GM12878 (cell line): ENCODE measurements at regions not wholly inside any gene's neighbourhood (a gene's known extent, or its start where the extent isn't known, plus 50 kb on each side); places are given as distances from the start of the nearest gene placed in this dataset.

ENCODE experiments used
- ATAC-seq: fragments of 200-7000 bp; cut with Tn5 transposase; 3 replicates; pipeline ENCODE4 v1.9.1; 2020; ENCODE audit warnings: mild to moderate bottlenecking, moderate library complexity
- BruUV-seq: library from RNA; stranded (reverse); fragments of 400-500 nt; replicated peaks from 2 replicates; lab custom pipeline; 2021; lab: Mats Ljungman, UMichigan
- CTCF ChIA-PET: fragments of 300-600 bp; sonication (Branson Sonifier 250); formaldehyde crosslinking; extraction: SDS; loops from one replicate; lab custom pipeline; 2021; ENCODE audit warnings: inconsistent platforms; lab: Yijun Ruan, JAX
- POLR2A ChIA-PET: fragments of 350-600 bp; formaldehyde crosslinking; extraction: SDS; loops from one replicate; lab custom pipeline; 2021; ENCODE audit warnings: inconsistent platforms; lab: Charles Lee
- RAD21 ChIA-PET: fragments of 300-600 bp; sonication (Branson Sonifier 250); formaldehyde crosslinking; loops from one replicate; lab custom pipeline; 2023; ENCODE audit warnings: antibody characterized with exemption; ENCODE audit not compliant: unreplicated experiment; lab: Charles Lee
- SMC1A ChIA-PET: fragments of 300-600 bp; sonication (Branson Sonifier 250); formaldehyde crosslinking; loops from one replicate; lab custom pipeline; 2023; ENCODE audit not compliant: unreplicated experiment, uncharacterized antibody; lab: Charles Lee
- DNase-seq: peaks from one replicate; pipeline ENCODE4 v3.0.0-alpha.2; 2011; ENCODE audit warnings: low read depth, low spot score
- FAIRE-seq: peaks from 3 replicates; lab custom pipeline; 2011; peaks lifted over from hg19 to GRCh38; lab: Jason Lieb, UNC
- H2AFZ ChIP-seq: 2 replicates; pipeline ENCODE4 v1.6.0; 2011; ENCODE audit warnings: low read depth, low read length, control low read depth; ENCODE audit not compliant: control insufficient read depth
- H3K27ac ChIP-seq: 2 replicates; pipeline ENCODE4 v1.5.1; 2011; ENCODE audit warnings: control low read depth; ENCODE audit not compliant: control insufficient read depth, insufficient read depth
- H3K27me3 ChIP-seq, 2 experiments: replicated peaks in 1 of 2; 2 replicates each; pipeline versions ENCODE4 v1.6.0 to v1.6.1; 2011; ENCODE audit warnings: low read length in 1 of 2; ENCODE audit not compliant: control insufficient read depth in 2 of 2, insufficient read depth in 2 of 2
- H3K36me3 ChIP-seq, 2 experiments: 2 replicates each; pipeline ENCODE4 v1.5.1; 2011; ENCODE audit warnings: low read length in 1 of 2; ENCODE audit not compliant: control insufficient read depth in 2 of 2, insufficient read depth in 2 of 2
- H3K4me1 ChIP-seq: 2 replicates; pipeline ENCODE4 v1.6.1; 2011; ENCODE audit warnings: mild to moderate bottlenecking, low read length, moderate library complexity, mixed read lengths; ENCODE audit not compliant: control insufficient read depth, insufficient read depth
- H3K4me2 ChIP-seq: 2 replicates; pipeline ENCODE4 v1.6.0; 2011; ENCODE audit warnings: control low read depth; ENCODE audit not compliant: control insufficient read depth, insufficient read depth
- H3K4me3 ChIP-seq: fragments of 200-600 bp; sonication (generic); 2 replicates; pipeline ENCODE4 v1.5.1; 2016
- H3K79me2 ChIP-seq: 2 replicates; pipeline ENCODE4 v1.6.0; 2011; ENCODE audit warnings: low read length; ENCODE audit not compliant: control insufficient read depth, insufficient read depth
- H3K9ac ChIP-seq: 2 replicates; pipeline ENCODE4 v1.8.0; 2011; ENCODE audit warnings: low read length, control low read depth, mixed read lengths; ENCODE audit not compliant: control insufficient read depth, insufficient read depth
- H3K9me3 ChIP-seq: replicated peaks from 3 replicates; pipeline ENCODE4 v1.5.1; 2011; ENCODE audit warnings: mild to moderate bottlenecking, low read length; ENCODE audit not compliant: control insufficient read depth, insufficient read depth
- H4K20me1 ChIP-seq: 2 replicates; pipeline ENCODE4 v1.6.0; 2011; ENCODE audit not compliant: control insufficient read depth, insufficient read depth
- KAT2A ChIP-seq: conservative IDR thresholded peaks from 2 replicates; pipeline ENCODE4 v1.6.1; 2011; ENCODE audit warnings: low read depth, low read length; ENCODE audit not compliant: control insufficient read depth
- NFYB ChIP-seq: IDR thresholded peaks from 2 replicates; pipeline ENCODE4 v1.6.1; 2011; ENCODE audit warnings: low read depth, mild to moderate bottlenecking, low read length, improper control_type of control experiment, moderate library complexity; ENCODE audit not compliant: insufficient read depth
- PAX5 ChIP-seq: IDR thresholded peaks from 2 replicates; pipeline ENCODE4 v1.6.1; 2011; ENCODE audit warnings: low read depth, low read length, borderline replicate concordance
- RB1 ChIP-seq: fragments of 450-650 bp; formaldehyde crosslinking; IDR thresholded peaks from 2 replicates; pipeline ENCODE4 v1.6.1; 2017; ENCODE audit warnings: mild to moderate bottlenecking, borderline replicate concordance
- WGBS: methylation state at CpG from one replicate; pipeline ENCODE4 v1.1.6; 2016; ENCODE audit warnings: low lambda C conversion rate; ENCODE audit not compliant: insufficient replicate concordance, insufficient coverage; ENCODE audit errors: missing lambda C conversion rate; 5-methylcytosine and 5-hydroxymethylcytosine counted together
- in situ Hi-C: fragments of 300-500 bp; cut with MboI; formaldehyde crosslinking; loops from 9 replicates; pipeline ENCODE4 v1.14.3; 2018; ENCODE audit warnings: mixed read lengths
- intact Hi-C: fragments of 100-400 bp; cut with micrococcal nuclease; formaldehyde crosslinking; loops from one replicate; pipeline ENCODE4 v1.14.2; 2022; ENCODE audit not compliant: unreplicated experiment
- TF ChIP-seq, protein P1 (sequence below): IDR thresholded peaks from 2 replicates; pipeline ENCODE4 v1.6.1; 2012; ENCODE audit warnings: mild to moderate bottlenecking, low read depth, low read length
- TF ChIP-seq, protein P2 (sequence below): IDR thresholded peaks from 2 replicates; pipeline ENCODE4 v1.6.1; 2012; ENCODE audit warnings: low read depth, low read length, improper control_type of control experiment
- TF ChIP-seq, protein P3 (sequence below): fragments of 150-350 bp; IDR thresholded peaks from 2 replicates; pipeline ENCODE4 v1.6.1; 2016; ENCODE audit warnings: low read depth, low read length
- TF ChIP-seq, protein P4 (sequence below): fragments of 450-650 bp; IDR thresholded peaks from 2 replicates; pipeline ENCODE4 v1.6.1; 2018; ENCODE audit warnings: borderline replicate concordance, mild to moderate bottlenecking; ENCODE audit not compliant: partially characterized antibody

DNA sequence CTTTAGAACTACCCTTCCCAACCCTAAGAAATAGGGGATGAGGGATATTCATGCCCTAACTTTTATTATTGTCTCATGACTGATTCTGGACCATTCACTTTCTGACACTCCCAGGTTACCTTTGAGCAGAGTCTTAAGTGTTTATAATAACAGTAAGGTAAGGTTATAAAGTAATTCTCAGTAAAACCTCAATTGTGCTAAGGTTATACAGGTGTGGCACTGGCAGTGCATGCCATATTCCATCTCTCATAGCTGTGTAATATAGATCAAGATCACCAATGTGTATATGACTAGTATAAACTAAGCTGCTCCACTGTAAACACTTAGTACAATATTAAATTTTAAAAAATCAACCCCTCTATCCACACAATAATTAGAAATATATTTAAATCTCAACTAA is 89.1 kb downstream of the KCNJ2 start (continued):
- TF ChIP-seq, protein P1, sequence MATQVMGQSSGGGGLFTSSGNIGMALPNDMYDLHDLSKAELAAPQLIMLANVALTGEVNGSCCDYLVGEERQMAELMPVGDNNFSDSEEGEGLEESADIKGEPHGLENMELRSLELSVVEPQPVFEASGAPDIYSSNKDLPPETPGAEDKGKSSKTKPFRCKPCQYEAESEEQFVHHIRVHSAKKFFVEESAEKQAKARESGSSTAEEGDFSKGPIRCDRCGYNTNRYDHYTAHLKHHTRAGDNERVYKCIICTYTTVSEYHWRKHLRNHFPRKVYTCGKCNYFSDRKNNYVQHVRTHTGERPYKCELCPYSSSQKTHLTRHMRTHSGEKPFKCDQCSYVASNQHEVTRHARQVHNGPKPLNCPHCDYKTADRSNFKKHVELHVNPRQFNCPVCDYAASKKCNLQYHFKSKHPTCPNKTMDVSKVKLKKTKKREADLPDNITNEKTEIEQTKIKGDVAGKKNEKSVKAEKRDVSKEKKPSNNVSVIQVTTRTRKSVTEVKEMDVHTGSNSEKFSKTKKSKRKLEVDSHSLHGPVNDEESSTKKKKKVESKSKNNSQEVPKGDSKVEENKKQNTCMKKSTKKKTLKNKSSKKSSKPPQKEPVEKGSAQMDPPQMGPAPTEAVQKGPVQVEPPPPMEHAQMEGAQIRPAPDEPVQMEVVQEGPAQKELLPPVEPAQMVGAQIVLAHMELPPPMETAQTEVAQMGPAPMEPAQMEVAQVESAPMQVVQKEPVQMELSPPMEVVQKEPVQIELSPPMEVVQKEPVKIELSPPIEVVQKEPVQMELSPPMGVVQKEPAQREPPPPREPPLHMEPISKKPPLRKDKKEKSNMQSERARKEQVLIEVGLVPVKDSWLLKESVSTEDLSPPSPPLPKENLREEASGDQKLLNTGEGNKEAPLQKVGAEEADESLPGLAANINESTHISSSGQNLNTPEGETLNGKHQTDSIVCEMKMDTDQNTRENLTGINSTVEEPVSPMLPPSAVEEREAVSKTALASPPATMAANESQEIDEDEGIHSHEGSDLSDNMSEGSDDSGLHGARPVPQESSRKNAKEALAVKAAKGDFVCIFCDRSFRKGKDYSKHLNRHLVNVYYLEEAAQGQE: no peak
- TF ChIP-seq, protein P2, sequence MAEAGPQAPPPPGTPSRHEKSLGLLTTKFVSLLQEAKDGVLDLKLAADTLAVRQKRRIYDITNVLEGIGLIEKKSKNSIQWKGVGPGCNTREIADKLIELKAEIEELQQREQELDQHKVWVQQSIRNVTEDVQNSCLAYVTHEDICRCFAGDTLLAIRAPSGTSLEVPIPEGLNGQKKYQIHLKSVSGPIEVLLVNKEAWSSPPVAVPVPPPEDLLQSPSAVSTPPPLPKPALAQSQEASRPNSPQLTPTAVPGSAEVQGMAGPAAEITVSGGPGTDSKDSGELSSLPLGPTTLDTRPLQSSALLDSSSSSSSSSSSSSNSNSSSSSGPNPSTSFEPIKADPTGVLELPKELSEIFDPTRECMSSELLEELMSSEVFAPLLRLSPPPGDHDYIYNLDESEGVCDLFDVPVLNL: no peak
- no peak for TF ChIP-seq KAT2A
- TF ChIP-seq PAX5: no peak
- TF ChIP-seq RB1: no peak
- no peak for TF ChIP-seq NFYB

DNA sequence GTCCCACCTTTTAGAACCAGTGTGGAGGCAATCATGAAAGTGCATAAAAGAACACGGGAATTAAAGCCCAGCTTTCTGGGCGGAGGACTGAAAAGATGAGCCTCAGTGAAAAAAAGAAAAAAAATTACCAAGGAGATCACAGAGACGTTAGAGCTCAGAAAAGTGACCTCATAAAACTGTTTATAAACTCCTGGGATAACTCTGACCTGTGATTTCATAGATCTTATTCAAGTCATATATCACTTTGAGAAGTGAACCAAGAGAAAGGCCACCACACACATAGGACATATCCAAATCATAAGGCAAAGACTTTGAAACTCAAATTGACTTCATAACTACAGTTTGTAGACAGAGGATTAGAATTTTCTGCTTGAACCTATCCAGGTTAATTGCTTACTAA is 90.1 kb downstream of the KCNJ2 start:
- in situ Hi-C loops (no loop called here), intact Hi-C loops (no loop called here)
- no peaks in the 10 kb centered on the region for H3K27me3 ChIP-seq
- ChIA-PET CTCF (no interaction called here), RAD21 (no interaction called here), POLR2A (interaction anchor here (0.6 kb wide), 1 partner anchor 81 kb away, joined by 7 read pairs; no protein-coding TSS in a partner anchor), SMC1A (interaction anchor here (3.2 kb wide), 1 partner anchor 19 kb away, joined by 8 read pairs; no protein-coding TSS in a partner anchor)
- no peaks in the 10 kb centered on the region for H4K20me1 ChIP-seq
- no peaks in the 10 kb centered on the region for H3K36me3 ChIP-seq
- ATAC-seq: no peak
- no peak overlapping the region for H3K27ac ChIP-seq
- FAIRE-seq: no peak
- H2AFZ ChIP-seq: no peak overlapping the region
- no peaks in the 10 kb centered on the region for H3K4me1 ChIP-seq
- DNase-seq: no peak
- no peak overlapping the region for H3K4me2 ChIP-seq
- H3K9me3 ChIP-seq: no peaks in the 10 kb centered on the region
- H3K4me3 ChIP-seq: no peak overlapping the region
- WGBS: 0% methylated on average over 3 of the region's 3 CpGs
- BruUV-seq: no TSS peak
- no peak overlapping the region for H3K9ac ChIP-seq
- H3K79me2 ChIP-seq: no peaks in the 10 kb centered on the region
- TF ChIP-seq, protein P3, sequence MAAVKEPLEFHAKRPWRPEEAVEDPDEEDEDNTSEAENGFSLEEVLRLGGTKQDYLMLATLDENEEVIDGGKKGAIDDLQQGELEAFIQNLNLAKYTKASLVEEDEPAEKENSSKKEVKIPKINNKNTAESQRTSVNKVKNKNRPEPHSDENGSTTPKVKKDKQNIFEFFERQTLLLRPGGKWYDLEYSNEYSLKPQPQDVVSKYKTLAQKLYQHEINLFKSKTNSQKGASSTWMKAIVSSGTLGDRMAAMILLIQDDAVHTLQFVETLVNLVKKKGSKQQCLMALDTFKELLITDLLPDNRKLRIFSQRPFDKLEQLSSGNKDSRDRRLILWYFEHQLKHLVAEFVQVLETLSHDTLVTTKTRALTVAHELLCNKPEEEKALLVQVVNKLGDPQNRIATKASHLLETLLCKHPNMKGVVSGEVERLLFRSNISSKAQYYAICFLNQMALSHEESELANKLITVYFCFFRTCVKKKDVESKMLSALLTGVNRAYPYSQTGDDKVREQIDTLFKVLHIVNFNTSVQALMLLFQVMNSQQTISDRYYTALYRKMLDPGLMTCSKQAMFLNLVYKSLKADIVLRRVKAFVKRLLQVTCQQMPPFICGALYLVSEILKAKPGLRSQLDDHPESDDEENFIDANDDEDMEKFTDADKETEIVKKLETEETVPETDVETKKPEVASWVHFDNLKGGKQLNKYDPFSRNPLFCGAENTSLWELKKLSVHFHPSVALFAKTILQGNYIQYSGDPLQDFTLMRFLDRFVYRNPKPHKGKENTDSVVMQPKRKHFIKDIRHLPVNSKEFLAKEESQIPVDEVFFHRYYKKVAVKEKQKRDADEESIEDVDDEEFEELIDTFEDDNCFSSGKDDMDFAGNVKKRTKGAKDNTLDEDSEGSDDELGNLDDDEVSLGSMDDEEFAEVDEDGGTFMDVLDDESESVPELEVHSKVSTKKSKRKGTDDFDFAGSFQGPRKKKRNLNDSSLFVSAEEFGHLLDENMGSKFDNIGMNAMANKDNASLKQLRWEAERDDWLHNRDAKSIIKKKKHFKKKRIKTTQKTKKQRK: no peak
- TF ChIP-seq, protein P4, sequence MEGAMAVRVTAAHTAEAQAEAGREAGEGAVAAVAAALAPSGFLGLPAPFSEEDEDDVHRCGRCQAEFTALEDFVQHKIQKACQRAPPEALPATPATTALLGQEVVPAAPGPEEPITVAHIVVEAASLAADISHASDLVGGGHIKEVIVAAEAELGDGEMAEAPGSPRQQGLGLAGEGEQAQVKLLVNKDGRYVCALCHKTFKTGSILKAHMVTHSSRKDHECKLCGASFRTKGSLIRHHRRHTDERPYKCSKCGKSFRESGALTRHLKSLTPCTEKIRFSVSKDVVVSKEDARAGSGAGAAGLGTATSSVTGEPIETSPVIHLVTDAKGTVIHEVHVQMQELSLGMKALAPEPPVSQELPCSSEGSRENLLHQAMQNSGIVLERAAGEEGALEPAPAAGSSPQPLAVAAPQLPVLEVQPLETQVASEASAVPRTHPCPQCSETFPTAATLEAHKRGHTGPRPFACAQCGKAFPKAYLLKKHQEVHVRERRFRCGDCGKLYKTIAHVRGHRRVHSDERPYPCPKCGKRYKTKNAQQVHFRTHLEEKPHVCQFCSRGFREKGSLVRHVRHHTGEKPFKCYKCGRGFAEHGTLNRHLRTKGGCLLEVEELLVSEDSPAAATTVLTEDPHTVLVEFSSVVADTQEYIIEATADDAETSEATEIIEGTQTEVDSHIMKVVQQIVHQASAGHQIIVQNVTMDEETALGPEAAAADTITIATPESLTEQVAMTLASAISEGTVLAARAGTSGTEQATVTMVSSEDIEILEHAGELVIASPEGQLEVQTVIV: no peak
